ENCODE measurements at regions not wholly inside any gene's neighbourhood (a gene's known extent, or its start where the extent isn't known, plus 50 kb on each side); places are given as distances from the start of the nearest gene placed in this dataset.

GRCh38 chr3:154852515-154852914 lies 227.6 kb upstream of the MME start:
- DNase-seq (ENCODE audit: low read depth in 1 of 2, low spot score in 1 of 2): no peak
- no peak for TF ChIP-seq CTCF (IDR thresholded peaks at IDR 0.05; ENCODE audit: low read depth, low read length)
- no peak overlapping the region for H3K4me3 ChIP-seq
- no peaks in the 10 kb centered on the region for H3K27me3 ChIP-seq
- H3K27ac ChIP-seq: no peak overlapping the region
- H3K9me3 ChIP-seq (ENCODE audit: low read depth): no peaks in the 10 kb centered on the region
- H3K4me1 ChIP-seq (ENCODE audit: low read depth): no peaks in the 10 kb centered on the region
- H3K36me3 ChIP-seq: no peaks in the 10 kb centered on the region

GRCh38 chr3:154851644-154852043 lies 228.5 kb upstream of the MME start:
- Histone ChIP-seq H3K4me3 (no peak overlapping the region), H3K4me1 (ENCODE audit: low read depth) (no peaks in the 10 kb centered on the region), H3K27ac (no peak overlapping the region), H3K9me3 (ENCODE audit: low read depth) (no peaks in the 10 kb centered on the region), H3K36me3 (no peaks in the 10 kb centered on the region), H3K27me3 (no peaks in the 10 kb centered on the region)
- no peak for TF ChIP-seq CTCF (IDR thresholded peaks at IDR 0.05; ENCODE audit: low read depth, low read length)
- DNase-seq (ENCODE audit: low read depth in 1 of 2, low spot score in 1 of 2): no peak

GRCh38 chr3:154850921-154851320 lies 229.2 kb upstream of the MME start:
- no peak for TF ChIP-seq CTCF (IDR thresholded peaks at IDR 0.05; ENCODE audit: low read depth, low read length)
- Histone ChIP-seq H3K9me3 (ENCODE audit: low read depth) (no peaks in the 10 kb centered on the region), H3K4me3 (no peak overlapping the region), H3K4me1 (ENCODE audit: low read depth) (no peaks in the 10 kb centered on the region), H3K27ac (no peak overlapping the region), H3K36me3 (no peaks in the 10 kb centered on the region), H3K27me3 (no peaks in the 10 kb centered on the region)
- DNase-seq (ENCODE audit: low read depth in 1 of 2, low spot score in 1 of 2): no peak

- Histone ChIP-seq H3K27me3 (no peaks in the 10 kb centered on the region), H3K4me3 (no peak overlapping the region), H3K9me3 (ENCODE audit: low read depth) (no peaks in the 10 kb centered on the region), H3K27ac (no peak overlapping the region), H3K4me1 (ENCODE audit: low read depth) (no peaks in the 10 kb centered on the region), H3K36me3 (no peaks in the 10 kb centered on the region)
- DNase-seq (ENCODE audit: low read depth in 1 of 2, low spot score in 1 of 2): no peak
- TF ChIP-seq CTCF (IDR thresholded peaks at IDR 0.05; ENCODE audit: low read depth, low read length): no peak
Measured at GRCh38 chr3:154849408-154849807, 230.7 kb upstream of the MME start.

GRCh38 chr3:154844863-154845262 lies 235.3 kb upstream of the MME start:
- no peak for DNase-seq (ENCODE audit: low read depth in 1 of 2, low spot score in 1 of 2)
- H3K27me3 ChIP-seq: no peaks in the 10 kb centered on the region
- no peak overlapping the region for H3K4me3 ChIP-seq
- H3K36me3 ChIP-seq: no peaks in the 10 kb centered on the region
- H3K4me1 ChIP-seq (ENCODE audit: low read depth): no peaks in the 10 kb centered on the region
- no peak for TF ChIP-seq CTCF (IDR thresholded peaks at IDR 0.05; ENCODE audit: low read depth, low read length)
- no peak overlapping the region for H3K27ac ChIP-seq
- no peaks in the 10 kb centered on the region for H3K9me3 ChIP-seq (ENCODE audit: low read depth)

GRCh38 chr3:154843647-154844046 lies 236.5 kb upstream of the MME start:
- no peaks in the 10 kb centered on the region for H3K9me3 ChIP-seq (ENCODE audit: low read depth)
- no peak overlapping the region for H3K27ac ChIP-seq
- no peak for DNase-seq (ENCODE audit: low read depth in 1 of 2, low spot score in 1 of 2)
- no peak for TF ChIP-seq CTCF (IDR thresholded peaks at IDR 0.05; ENCODE audit: low read depth, low read length)
- H3K36me3 ChIP-seq: no peaks in the 10 kb centered on the region
- H3K4me1 ChIP-seq (ENCODE audit: low read depth): no peaks in the 10 kb centered on the region
- H3K4me3 ChIP-seq: no peak overlapping the region
- no peaks in the 10 kb centered on the region for H3K27me3 ChIP-seq

All from cardiac muscle cell (in vitro differentiated cells and primary cell).